ENCODE measurements at regions not wholly inside any gene's neighbourhood (a gene's known extent, or its start where the extent isn't known, plus 50 kb on each side); places are given as distances from the start of the nearest gene placed in this dataset.

GRCh38 chr4:60822986-60823385 is 377.1 kb upstream of the ADGRL3 start:
- DNase-seq (ENCODE audit: low read depth), result no peak
- no peak for TF ChIP-seq CTCF (IDR thresholded peaks at IDR 0.05; ENCODE audit: insufficient read depth, low read depth, low read length)
- no peak overlapping the region for H3K4me3 ChIP-seq (ENCODE audit: low read depth, low read length)

- TF ChIP-seq CTCF (IDR thresholded peaks at IDR 0.05; ENCODE audit: insufficient read depth, low read depth, low read length), result no peak
- DNase-seq (ENCODE audit: low read depth), result no peak
- H3K4me3 ChIP-seq (ENCODE audit: low read depth, low read length), result no peak overlapping the region
Measured at GRCh38 chr4:60840020-60840419, 360.1 kb upstream of the ADGRL3 start.

GRCh38 chr4:60846678-60847077 is 353.4 kb upstream of the ADGRL3 start:
- DNase-seq (ENCODE audit: low read depth), result no peak
- TF ChIP-seq CTCF (IDR thresholded peaks at IDR 0.05; ENCODE audit: insufficient read depth, low read depth, low read length), result no peak
- H3K4me3 ChIP-seq (ENCODE audit: low read depth, low read length), result no peak overlapping the region

GRCh38 chr4:60847614-60848013 is 352.5 kb upstream of the ADGRL3 start:
- no peak overlapping the region for H3K4me3 ChIP-seq (ENCODE audit: low read depth, low read length)
- DNase-seq (ENCODE audit: low read depth), result no peak
- TF ChIP-seq CTCF (IDR thresholded peaks at IDR 0.05; ENCODE audit: insufficient read depth, low read depth, low read length), result no peak

GRCh38 chr4:60857130-60857753 is 342.9 kb upstream of the ADGRL3 start:
- no peak for DNase-seq (ENCODE audit: low read depth)
- TF ChIP-seq CTCF (IDR thresholded peaks at IDR 0.05; ENCODE audit: insufficient read depth, low read depth, low read length), result no peak
- no peak overlapping the region for H3K4me3 ChIP-seq (ENCODE audit: low read depth, low read length)

- TF ChIP-seq CTCF (IDR thresholded peaks at IDR 0.05; ENCODE audit: insufficient read depth, low read depth, low read length), result no peak
- no peak for DNase-seq (ENCODE audit: low read depth)
Measured at GRCh38 chr4:60863442-60863841, 336.7 kb upstream of the ADGRL3 start.

GRCh38 chr4:60865273-60865672 is 334.9 kb upstream of the ADGRL3 start:
- DNase-seq (ENCODE audit: low read depth), result no peak
- no peak overlapping the region for H3K4me3 ChIP-seq (ENCODE audit: low read depth, low read length)
- TF ChIP-seq CTCF (IDR thresholded peaks at IDR 0.05; ENCODE audit: insufficient read depth, low read depth, low read length), result no peak

More at GRCh38 chr4:60863442-60863841, 336.7 kb upstream of the ADGRL3 start:
- H3K4me3 ChIP-seq (ENCODE audit: low read depth, low read length), result no peak overlapping the region

Measured in fibroblast of villous mesenchyme (primary cell).